ENCODE measurements at regions not wholly inside any gene's neighbourhood (a gene's known extent, or its start where the extent isn't known, plus 50 kb on each side); places are given as distances from the start of the nearest gene placed in this dataset.

- POLR2A ChIA-PET, result no interaction called here
- Histone ChIP-seq H3K27me3 (replicated peaks; ENCODE audit: control insufficient read depth, insufficient read depth, low read length) (no peaks in the 10 kb centered on the region), H3K4me1 (no peaks in the 10 kb centered on the region), H3K9me3 (no peaks in the 10 kb centered on the region), H3K36me3 (ENCODE audit: control insufficient read depth, insufficient read depth, low read length) (no peaks in the 10 kb centered on the region), H3K4me3 (ENCODE audit: low read depth, low read length) (no peak overlapping the region)
- H3K4me3 Mint-ChIP-seq (ENCODE audit: unreplicated experiment), result no peak overlapping the region
- H3K27me3 Mint-ChIP-seq (ENCODE audit: insufficient read depth, unreplicated experiment), result peaks cover 4% of the 10 kb centered on the region
- TF ChIP-seq CTCF (IDR thresholded peaks at IDR 0.05; ENCODE audit: insufficient read depth in 1 of 2, low read depth in 1 of 2, low read length in 1 of 2, severe bottlenecking in 1 of 2, unreplicated experiment in 1 of 2), result no peak
- CTCF ChIA-PET, result no interaction called here
- no TSS peak for BruUV-seq (replicated peaks)
- no peak overlapping the region for H3K27ac Mint-ChIP-seq (ENCODE audit: unreplicated experiment)
- H3K36me3 Mint-ChIP-seq (ENCODE audit: insufficient read depth, unreplicated experiment), result no peaks in the 10 kb centered on the region
- no peak for DNase-seq
- no peaks in the 10 kb centered on the region for H3K4me1 Mint-ChIP-seq (ENCODE audit: low read depth, unreplicated experiment)
- intact Hi-C loops (cut with micrococcal nuclease; ENCODE audit: unreplicated experiment), result no loop called here
- peaks cover 13% of the 10 kb centered on the region for H3K9me3 Mint-ChIP-seq (ENCODE audit: unreplicated experiment)
These were observed 123.7 kb downstream of the CBLL2 start for GRCh38 chrX:22396408-22396807.

DNA sequence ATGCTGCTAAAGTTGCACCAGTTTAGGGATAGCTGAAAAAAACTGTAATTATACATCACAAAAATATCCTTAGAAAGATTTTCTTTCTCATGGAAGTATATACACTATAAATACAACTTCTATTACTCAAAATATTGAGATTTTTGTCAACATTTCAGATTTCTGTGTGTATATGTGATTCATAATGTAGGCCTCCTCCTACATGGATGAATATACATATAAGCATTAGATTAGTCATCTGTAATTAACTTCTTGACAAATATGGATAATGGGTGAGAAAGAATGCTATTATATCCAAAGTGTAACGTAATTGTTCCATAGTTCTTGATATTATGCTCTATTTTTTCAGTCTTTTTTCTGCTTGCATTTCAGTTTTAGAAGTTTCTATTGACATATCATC is 124.9 kb downstream of the CBLL2 start:
- no peaks in the 10 kb centered on the region for H3K36me3 ChIP-seq (ENCODE audit: control insufficient read depth, insufficient read depth, low read length)
- no peak overlapping the region for H3K4me3 ChIP-seq (ENCODE audit: low read depth, low read length)
- ChIA-PET CTCF (no interaction called here), POLR2A (no interaction called here)
- Mint-ChIP-seq H3K27ac (ENCODE audit: unreplicated experiment) (no peak overlapping the region), H3K9me3 (ENCODE audit: unreplicated experiment) (peaks cover 17% of the 10 kb centered on the region), H3K4me3 (ENCODE audit: unreplicated experiment) (no peak overlapping the region), H3K4me1 (ENCODE audit: low read depth, unreplicated experiment) (no peaks in the 10 kb centered on the region), H3K27me3 (ENCODE audit: insufficient read depth, unreplicated experiment) (no peaks in the 10 kb centered on the region), H3K36me3 (ENCODE audit: insufficient read depth, unreplicated experiment) (no peaks in the 10 kb centered on the region)
- no peaks in the 10 kb centered on the region for H3K9me3 ChIP-seq
- H3K27me3 ChIP-seq (replicated peaks; ENCODE audit: control insufficient read depth, insufficient read depth, low read length), result no peaks in the 10 kb centered on the region
- intact Hi-C loops (cut with micrococcal nuclease; ENCODE audit: unreplicated experiment), result no loop called here
- no peaks in the 10 kb centered on the region for H3K4me1 ChIP-seq
- no peak for TF ChIP-seq CTCF (IDR thresholded peaks at IDR 0.05; ENCODE audit: insufficient read depth in 1 of 2, low read depth in 1 of 2, low read length in 1 of 2, severe bottlenecking in 1 of 2, unreplicated experiment in 1 of 2)
- BruUV-seq (replicated peaks), result no TSS peak
- no peak for DNase-seq

DNA sequence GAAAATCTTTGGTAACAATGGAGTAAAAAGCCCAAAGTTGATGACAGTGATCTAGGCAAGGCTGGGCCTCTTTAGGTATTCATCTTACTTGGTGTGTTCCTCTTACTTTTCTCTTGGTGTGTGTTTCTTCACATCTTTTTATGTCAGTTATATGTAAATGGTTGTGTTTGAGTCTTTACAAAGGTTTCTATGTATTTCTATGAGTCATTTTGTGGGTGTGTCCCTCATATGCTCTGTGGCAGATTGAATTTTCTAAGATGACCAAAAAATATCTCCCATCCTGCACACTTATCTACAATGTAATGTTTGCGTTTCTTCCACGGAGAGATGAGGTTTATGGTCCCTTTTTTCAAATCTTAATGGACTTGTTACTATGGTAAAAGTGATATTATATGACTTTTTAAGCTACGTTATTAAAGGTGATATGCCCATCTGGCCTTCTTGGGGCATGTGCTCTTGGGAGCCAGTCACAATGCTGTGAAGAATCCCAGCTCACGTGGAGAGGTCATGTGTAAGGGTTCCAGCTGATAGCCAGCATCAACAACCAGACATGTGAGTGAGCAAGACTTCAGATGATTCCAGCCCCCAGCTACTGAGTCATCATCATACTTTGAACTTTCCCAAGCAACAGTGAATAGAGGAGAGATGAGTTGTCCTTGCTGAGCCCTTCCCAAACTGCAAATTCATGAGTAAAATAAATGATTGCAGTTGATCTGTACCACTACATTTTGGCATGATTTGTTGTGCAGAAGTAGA is 126.9 kb downstream of the CBLL2 start:
- Mint-ChIP-seq H3K27me3 (ENCODE audit: insufficient read depth, unreplicated experiment) (peaks cover 2% of the 10 kb centered on the region), H3K9me3 (ENCODE audit: unreplicated experiment) (peaks cover 17% of the 10 kb centered on the region), H3K36me3 (ENCODE audit: insufficient read depth, unreplicated experiment) (peaks cover 3% of the 10 kb centered on the region), H3K4me3 (ENCODE audit: unreplicated experiment) (no peak overlapping the region), H3K4me1 (ENCODE audit: low read depth, unreplicated experiment) (no peaks in the 10 kb centered on the region), H3K27ac (ENCODE audit: unreplicated experiment) (no peak overlapping the region)
- Histone ChIP-seq H3K9me3 (no peaks in the 10 kb centered on the region), H3K27me3 (replicated peaks; ENCODE audit: control insufficient read depth, insufficient read depth, low read length) (no peaks in the 10 kb centered on the region), H3K36me3 (ENCODE audit: control insufficient read depth, insufficient read depth, low read length) (no peaks in the 10 kb centered on the region), H3K4me3 (ENCODE audit: low read depth, low read length) (no peak overlapping the region), H3K4me1 (no peaks in the 10 kb centered on the region)
- no peak for DNase-seq
- ChIA-PET CTCF (no interaction called here), POLR2A (no interaction called here)
- intact Hi-C loops (cut with micrococcal nuclease; ENCODE audit: unreplicated experiment), result no loop called here
- no peak for TF ChIP-seq CTCF (IDR thresholded peaks at IDR 0.05; ENCODE audit: insufficient read depth in 1 of 2, low read depth in 1 of 2, low read length in 1 of 2, severe bottlenecking in 1 of 2, unreplicated experiment in 1 of 2)
- no TSS peak for BruUV-seq (replicated peaks)

Measured in Caco-2 (cell line).